B cell (primary cell): ENCODE measurements at regions not wholly inside any gene's neighbourhood (a gene's known extent, or its start where the extent isn't known, plus 50 kb on each side); places are given as distances from the start of the nearest gene placed in this dataset.

ENCODE experiments used
- ATAC-seq: fragments of 200-7000 bp; cut with Tn5 transposase; one replicate; pipeline ENCODE4 v1.10.0; 2021; ENCODE audit warnings: low read depth, mild to moderate bottlenecking, moderate number of reproducible peaks, moderate library complexity
- CTCF ChIA-PET: fragments of 350-600 bp; sonication (Branson Sonifier 250); formaldehyde crosslinking; loops from one replicate; lab custom pipeline; 2021; ENCODE audit warnings: antibody characterized with exemption, inconsistent platforms; lab: Charles Lee
- POLR2A ChIA-PET: fragments of 350-600 bp; sonication (Branson Sonifier 250); formaldehyde crosslinking; loops from one replicate; lab custom pipeline; 2021; ENCODE audit warnings: antibody characterized with exemption; lab: Charles Lee
- DNase-seq: peaks from one replicate; pipeline ENCODE4 v3.0.0; 2013
- H2AFZ ChIP-seq: 2 replicates; pipeline ENCODE4 v1.6.1; 2012; ENCODE audit warnings: mild to moderate bottlenecking, low read depth, low read length; ENCODE audit not compliant: insufficient read depth, poor library complexity, severe bottlenecking
- H3K27ac ChIP-seq, 2 donors: 1 replicate in 1 of 2; 2 replicates in 1 of 2; pipeline ENCODE4 v1.5.1; 2012 to 2013; ENCODE audit warnings: low read length in 2 of 2, mild to moderate bottlenecking in 2 of 2, moderate library complexity in 1 of 2
- H3K27me3 ChIP-seq, 4 experiments: fragments of 200-600 bp in 1 of 4; sonication (generic) in 1 of 4; replicated peaks in 1 of 4; 1 replicate in 2 of 4; 2 replicates in 2 of 4; pipeline versions ENCODE4 v1.6.1 to v1.7.0; 2013 to 2016; ENCODE audit warnings: low read length in 3 of 4, mild to moderate bottlenecking in 2 of 4, mixed read lengths in 1 of 4, moderate library complexity in 1 of 4; ENCODE audit not compliant: insufficient read depth in 4 of 4, control insufficient read depth in 3 of 4; ENCODE audit errors: control extremely low read depth in 1 of 4
- H3K36me3 ChIP-seq, 2 experiments: replicated peaks in 1 of 2; 1 replicate in 1 of 2; 2 replicates in 1 of 2; pipeline versions ENCODE4 v1.6.1 to v1.7.1; 2013; ENCODE audit warnings: low read length in 1 of 2; ENCODE audit not compliant: insufficient read depth in 2 of 2, control insufficient read depth in 1 of 2; ENCODE audit errors: control extremely low read depth in 1 of 2, extremely low read depth in 1 of 2
- H3K4me1 ChIP-seq, 2 donors: fragments of 200-600 bp in 1 of 2; sonication (generic) in 1 of 2; 1 replicate in 1 of 2; 2 replicates in 1 of 2; pipeline versions ENCODE4 v1.5.1 to v1.6.1; 2013 to 2017; ENCODE audit warnings: low read length in 2 of 2; ENCODE audit not compliant: control insufficient read depth in 2 of 2, insufficient read depth in 2 of 2
- H3K4me2 ChIP-seq: replicated peaks from 2 replicates; pipeline ENCODE3; 2012; ENCODE audit warnings: mild to moderate bottlenecking, low read depth, low read length; ENCODE audit not compliant: poor library complexity, severe bottlenecking
- H3K4me3 ChIP-seq, 5 experiments: fragments of 200-600 bp in 1 of 5; sonication (generic) in 1 of 5; 1 replicate in 3 of 5; 2 replicates in 2 of 5; pipeline versions ENCODE4 v1.5.1 to v1.7.0; 2011 to 2016; ENCODE audit warnings: low read length in 4 of 5, mild to moderate bottlenecking in 4 of 5, low read depth in 2 of 5, control low read depth in 1 of 5, moderate library complexity in 1 of 5; ENCODE audit not compliant: insufficient read depth in 1 of 5; ENCODE audit errors: control extremely low read depth in 1 of 5, extremely low read depth in 1 of 5
- H3K79me2 ChIP-seq: fragments of 200-600 bp; sonication (generic); one replicate; pipeline ENCODE4 v1.6.0; 2016; ENCODE audit warnings: low read length; ENCODE audit not compliant: control insufficient read depth, insufficient read depth
- H3K9ac ChIP-seq: fragments of 200-600 bp; sonication (generic); 2 replicates; pipeline ENCODE4 v1.6.1; 2017; ENCODE audit warnings: mild to moderate bottlenecking, low read length, moderate library complexity
- H3K9me3 ChIP-seq, 3 donors: one replicate each; pipeline versions ENCODE4 v1.6.1 to v1.7.1; 2013; ENCODE audit warnings: low read length in 2 of 3; ENCODE audit not compliant: control insufficient read depth in 2 of 3, insufficient read depth in 1 of 3; ENCODE audit errors: control extremely low read depth in 1 of 3
- H4K20me1 ChIP-seq: 2 replicates; pipeline ENCODE4 v1.6.0; 2012; ENCODE audit warnings: mild to moderate bottlenecking, low read length; ENCODE audit not compliant: insufficient read depth, control insufficient read depth, poor library complexity, severe bottlenecking
- H3K27ac Mint-ChIP-seq: one replicate; pipeline ENCODE4 v1.8.0; 2021; ENCODE audit warnings: mixed read lengths
- H3K27me3 Mint-ChIP-seq: one replicate; pipeline ENCODE4 v1.8.0; 2021; ENCODE audit warnings: mixed read lengths
- H3K4me1 Mint-ChIP-seq: one replicate; pipeline ENCODE4 v1.8.0; 2021; ENCODE audit warnings: mixed read lengths
- H3K4me3 Mint-ChIP-seq: one replicate; pipeline ENCODE4 v1.8.0; 2021; ENCODE audit warnings: mixed read lengths
- H3K9me3 Mint-ChIP-seq: one replicate; pipeline ENCODE4 v1.8.0; 2022; ENCODE audit warnings: mixed read lengths; ENCODE audit not compliant: insufficient read depth
- EZH2 ChIP-seq: IDR thresholded peaks from 2 replicates; pipeline ENCODE4 v1.6.1; 2012; ENCODE audit warnings: borderline replicate concordance, low read depth, mild to moderate bottlenecking, moderate library complexity, low read length; ENCODE audit not compliant: insufficient read depth, poor library complexity, severe bottlenecking
- WGBS: methylation state at CpG from one replicate; pipeline ENCODE4 v1.1.5; 2013; ENCODE audit warnings: missing lambda C conversion rate; ENCODE audit not compliant: insufficient coverage; 5-methylcytosine and 5-hydroxymethylcytosine counted together
- intact Hi-C: fragments of 100-400 bp; cut with micrococcal nuclease; formaldehyde crosslinking; loops from one replicate; pipeline ENCODE4 v1.10.0; 2022
- TF ChIP-seq, protein P1 (sequence below): fragments of 200-600 bp; IDR thresholded peaks from one replicate; pipeline ENCODE4 v1.8.0; 2022; ENCODE audit warnings: antibody characterized with exemption, mild to moderate bottlenecking

DNA sequence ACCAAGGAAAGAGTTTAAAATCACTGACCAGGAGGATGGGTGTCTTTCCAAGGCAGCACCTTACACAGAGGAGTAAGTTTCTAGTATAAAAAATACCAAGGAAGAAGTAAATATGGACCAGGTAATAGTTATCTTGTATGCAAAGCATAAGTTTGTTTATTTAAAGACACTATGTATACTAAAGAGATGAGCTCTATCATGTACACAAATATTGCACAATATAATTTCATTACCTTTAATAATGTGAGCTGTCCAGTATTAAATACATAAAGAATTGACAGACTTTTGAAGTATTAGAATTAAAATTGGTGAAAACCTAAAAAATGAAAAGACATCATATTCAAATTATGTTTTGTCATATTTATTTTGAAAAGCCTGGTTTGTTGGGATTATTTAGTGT is 322.0 kb upstream of the MIR17HG start:
- ChIA-PET POLR2A (no interaction called here), CTCF (no interaction called here)
- H3K36me3 ChIP-seq = no peaks in the 10 kb centered on the region
- no peak for TF ChIP-seq EZH2
- TF ChIP-seq, protein P1, sequence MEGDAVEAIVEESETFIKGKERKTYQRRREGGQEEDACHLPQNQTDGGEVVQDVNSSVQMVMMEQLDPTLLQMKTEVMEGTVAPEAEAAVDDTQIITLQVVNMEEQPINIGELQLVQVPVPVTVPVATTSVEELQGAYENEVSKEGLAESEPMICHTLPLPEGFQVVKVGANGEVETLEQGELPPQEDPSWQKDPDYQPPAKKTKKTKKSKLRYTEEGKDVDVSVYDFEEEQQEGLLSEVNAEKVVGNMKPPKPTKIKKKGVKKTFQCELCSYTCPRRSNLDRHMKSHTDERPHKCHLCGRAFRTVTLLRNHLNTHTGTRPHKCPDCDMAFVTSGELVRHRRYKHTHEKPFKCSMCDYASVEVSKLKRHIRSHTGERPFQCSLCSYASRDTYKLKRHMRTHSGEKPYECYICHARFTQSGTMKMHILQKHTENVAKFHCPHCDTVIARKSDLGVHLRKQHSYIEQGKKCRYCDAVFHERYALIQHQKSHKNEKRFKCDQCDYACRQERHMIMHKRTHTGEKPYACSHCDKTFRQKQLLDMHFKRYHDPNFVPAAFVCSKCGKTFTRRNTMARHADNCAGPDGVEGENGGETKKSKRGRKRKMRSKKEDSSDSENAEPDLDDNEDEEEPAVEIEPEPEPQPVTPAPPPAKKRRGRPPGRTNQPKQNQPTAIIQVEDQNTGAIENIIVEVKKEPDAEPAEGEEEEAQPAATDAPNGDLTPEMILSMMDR = no peak
- no peak for DNase-seq
- no peaks in the 10 kb centered on the region for H3K79me2 ChIP-seq
- no peaks in the 10 kb centered on the region for H3K9me3 ChIP-seq
- no peak overlapping the region for H3K4me2 ChIP-seq
- intact Hi-C loops = no loop called here
- no peaks in the 10 kb centered on the region for H3K27me3 ChIP-seq
- H3K9ac ChIP-seq = no peak overlapping the region
- no peak overlapping the region for H2AFZ ChIP-seq
- H3K4me1 ChIP-seq = no peaks in the 10 kb centered on the region
- Mint-ChIP-seq H3K4me3 (no peak overlapping the region), H3K27ac (no peak overlapping the region), H3K27me3 (no peaks in the 10 kb centered on the region), H3K9me3 (no peaks in the 10 kb centered on the region), H3K4me1 (no peaks in the 10 kb centered on the region)
- ATAC-seq = no peak
- H4K20me1 ChIP-seq = no peaks in the 10 kb centered on the region
- H3K4me3 ChIP-seq = no peak overlapping the region
- no peak overlapping the region for H3K27ac ChIP-seq

DNA sequence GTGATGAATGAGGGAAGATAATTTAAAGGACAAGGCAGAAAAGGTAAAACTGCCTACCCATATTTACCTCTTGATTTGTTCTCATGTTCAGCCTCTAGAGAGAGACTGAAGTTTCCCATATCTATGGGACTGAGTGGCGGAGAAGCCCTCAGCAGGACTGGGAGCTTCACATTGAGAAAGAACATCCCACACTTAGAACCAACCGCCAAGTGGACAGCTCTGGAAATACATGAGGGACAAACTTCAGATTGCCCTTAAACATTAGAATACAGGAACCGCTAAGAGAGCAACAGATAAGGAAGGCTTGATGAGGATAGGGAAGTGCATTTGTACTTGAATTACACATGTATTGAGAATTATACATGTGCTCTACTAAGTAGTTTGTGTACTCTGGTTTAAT is 316.0 kb upstream of the MIR17HG start:
- Histone ChIP-seq H2AFZ (no peak overlapping the region), H3K79me2 (no peaks in the 10 kb centered on the region), H3K9me3 (no peaks in the 10 kb centered on the region), H3K4me3 (no peak overlapping the region), H3K36me3 (no peaks in the 10 kb centered on the region), H4K20me1 (no peaks in the 10 kb centered on the region), H3K27ac (no peak overlapping the region), H3K9ac (no peak overlapping the region), H3K27me3 (no peaks in the 10 kb centered on the region), H3K4me2 (no peak overlapping the region), H3K4me1 (no peaks in the 10 kb centered on the region)
- no CpG with 5 or more reads among the region's 3 CpGs for WGBS
- Mint-ChIP-seq H3K4me3 (no peak overlapping the region), H3K4me1 (no peaks in the 10 kb centered on the region), H3K27ac (no peak overlapping the region), H3K27me3 (no peaks in the 10 kb centered on the region), H3K9me3 (peaks cover 4% of the 10 kb centered on the region)
- intact Hi-C loops = no loop called here
- ChIA-PET POLR2A (no interaction called here), CTCF (no interaction called here)
- no peak for DNase-seq
- ATAC-seq = no peak
- TF ChIP-seq, protein P1 = no peak
